COLO829 (cell line): ENCODE measurements at regions not wholly inside any gene's neighbourhood (a gene's known extent, or its start where the extent isn't known, plus 50 kb on each side); places are given as distances from the start of the nearest gene placed in this dataset.

Source experiments
- DNase-seq: peaks from one replicate; pipeline ENCODE4 v3.0.0; 2012; ENCODE audit warnings: low spot score

DNA sequence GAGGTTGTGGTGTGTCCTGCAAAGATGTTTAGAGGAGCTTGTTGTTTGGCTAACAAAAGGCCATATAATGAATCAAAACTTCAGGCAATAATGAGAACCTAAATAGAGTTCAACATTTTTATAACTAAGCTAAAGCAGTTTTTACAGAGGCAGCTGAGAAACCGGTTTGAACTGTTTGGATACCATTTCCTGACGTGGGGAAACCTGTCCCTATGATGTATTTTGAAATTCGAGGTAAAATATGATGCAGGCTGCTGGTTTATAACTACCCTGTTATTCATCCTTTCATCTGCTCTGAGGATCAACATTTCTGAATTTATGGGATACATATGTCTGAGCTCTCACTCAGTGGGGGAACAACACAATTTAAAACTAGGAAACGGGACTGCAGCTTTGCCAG lies 289.5 kb upstream of the IRX2 start:
- no peak for DNase-seq

DNA sequence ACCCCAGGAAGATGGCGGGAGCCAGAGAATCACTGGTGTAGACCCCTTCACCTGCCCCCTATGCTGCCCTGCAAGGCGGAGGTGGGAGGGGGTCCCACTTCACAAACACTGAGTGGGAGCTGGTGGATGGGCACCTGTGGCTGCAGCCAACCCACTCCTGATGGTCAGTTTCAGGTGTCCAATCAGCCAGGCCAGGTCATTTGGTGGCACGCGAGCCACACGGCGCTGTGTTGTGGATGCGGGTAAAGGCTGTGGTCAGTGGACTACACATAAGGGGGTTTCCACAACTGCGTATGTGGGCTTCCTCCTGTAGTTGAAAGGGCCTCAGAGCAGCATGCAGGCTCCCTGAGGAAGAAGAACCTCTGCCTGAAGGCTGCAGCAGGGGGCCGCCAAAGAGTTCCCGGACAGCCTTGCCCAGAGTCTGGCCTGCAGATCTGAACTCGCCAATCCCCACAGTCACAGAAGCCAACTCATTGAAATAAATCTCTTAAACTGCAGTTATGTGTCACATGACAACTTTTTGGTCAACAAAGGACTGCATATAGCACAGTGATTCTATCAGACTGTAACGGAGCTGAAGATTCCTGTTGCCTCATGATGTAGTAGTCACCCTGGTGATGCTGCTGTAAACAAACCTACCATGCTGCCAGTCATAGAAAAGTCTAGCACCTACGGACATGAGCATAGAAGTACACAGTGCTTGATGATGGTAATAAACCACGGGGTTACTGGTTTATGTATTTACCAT lies 284.7 kb upstream of the IRX2 start:
- DNase-seq: no peak

DNA sequence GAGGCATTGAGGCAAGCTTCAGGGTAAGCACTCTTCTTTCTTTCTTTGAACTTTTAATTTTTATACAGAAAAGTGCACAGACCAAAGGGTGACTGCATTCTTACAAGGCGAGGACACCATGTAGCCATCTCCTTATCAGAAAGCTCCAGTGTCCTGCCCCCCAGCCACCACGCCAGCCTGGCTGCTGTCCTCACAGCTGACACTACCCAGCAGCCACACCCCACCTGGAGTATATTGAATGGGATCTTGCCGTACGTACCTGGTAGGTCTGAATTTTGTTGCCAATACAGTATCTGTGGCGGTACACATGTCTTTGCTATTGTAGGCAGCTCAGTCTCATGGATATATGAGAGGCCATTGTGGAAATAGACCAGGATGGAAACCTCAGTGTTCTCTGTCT lies 284.0 kb upstream of the IRX2 start:
- no peak for DNase-seq

DNA sequence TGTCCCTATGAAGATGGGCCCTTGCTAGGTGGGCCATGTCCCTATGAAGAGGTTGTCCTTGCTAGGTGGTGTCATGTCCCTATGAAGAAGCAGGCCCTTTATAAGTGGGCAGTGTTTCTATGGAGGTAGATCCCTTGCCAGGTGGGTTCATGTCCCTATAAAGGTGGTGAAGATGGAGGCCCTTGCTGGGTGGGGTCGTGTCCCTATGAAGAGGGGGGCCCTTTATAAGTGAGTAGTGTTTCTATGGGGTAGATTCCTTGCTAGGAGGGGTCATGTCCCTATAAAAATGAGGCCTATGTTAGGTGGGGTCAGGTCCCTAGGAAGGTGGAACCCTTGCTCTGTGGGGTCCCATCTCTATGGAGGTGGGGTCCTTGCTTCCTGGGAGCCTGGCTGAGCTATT lies 283.4 kb upstream of the IRX2 start:
- no peak for DNase-seq

DNA sequence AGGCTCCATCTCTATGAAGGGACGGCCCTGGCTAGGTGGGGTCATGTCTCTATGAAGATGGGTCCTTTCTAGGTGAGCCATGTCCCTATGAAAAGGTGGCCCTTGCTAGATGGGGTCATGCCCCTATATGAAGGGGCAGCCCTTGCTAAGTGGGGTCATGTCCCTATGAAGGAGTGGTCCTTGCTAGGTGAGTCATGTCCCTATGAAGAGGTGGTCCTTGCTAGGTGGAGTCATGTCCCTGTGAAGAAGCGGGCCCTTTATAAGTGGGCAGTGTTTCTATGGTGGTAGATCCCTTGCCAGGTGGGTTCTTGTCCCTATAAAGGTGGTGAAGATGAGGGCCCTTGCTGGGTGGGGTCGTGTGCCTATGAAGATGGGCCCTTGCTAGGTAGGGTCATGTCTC lies 283.0 kb upstream of the IRX2 start:
- no peak for DNase-seq

DNA sequence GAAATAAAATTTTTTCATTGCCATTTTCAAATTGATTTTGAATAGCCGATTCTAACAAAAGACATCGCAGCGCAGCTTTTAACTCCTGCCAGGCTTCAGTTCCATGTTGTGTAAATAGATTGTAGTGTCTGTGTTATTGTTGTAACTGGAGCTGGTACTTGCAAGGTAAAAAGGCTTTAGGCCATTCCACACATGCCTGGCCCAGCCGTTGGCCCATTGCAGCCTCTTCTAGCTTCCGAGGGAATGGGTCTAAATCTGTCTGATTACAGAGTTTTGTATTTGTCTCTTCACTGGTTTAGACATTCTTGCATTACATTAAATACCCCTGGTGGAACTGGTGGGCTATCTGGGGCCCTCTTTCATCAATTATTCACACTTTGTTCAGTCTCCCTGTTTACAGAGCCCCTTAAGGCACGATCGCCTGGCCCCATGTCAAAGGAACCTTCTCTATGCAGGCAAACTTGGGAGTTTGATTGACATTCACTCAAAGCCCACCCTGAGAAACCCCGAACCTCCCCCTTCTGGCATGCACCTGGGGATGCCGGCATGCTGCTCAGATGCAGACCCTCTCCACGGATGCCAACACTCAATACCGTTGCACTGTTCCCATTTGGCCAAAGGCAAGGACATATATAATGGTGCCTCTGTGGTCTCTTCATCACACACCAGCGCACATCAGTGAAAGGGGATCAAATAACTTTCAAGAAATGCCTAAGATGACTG lies 281.7 kb upstream of the IRX2 start:
- DNase-seq: no peak

DNA sequence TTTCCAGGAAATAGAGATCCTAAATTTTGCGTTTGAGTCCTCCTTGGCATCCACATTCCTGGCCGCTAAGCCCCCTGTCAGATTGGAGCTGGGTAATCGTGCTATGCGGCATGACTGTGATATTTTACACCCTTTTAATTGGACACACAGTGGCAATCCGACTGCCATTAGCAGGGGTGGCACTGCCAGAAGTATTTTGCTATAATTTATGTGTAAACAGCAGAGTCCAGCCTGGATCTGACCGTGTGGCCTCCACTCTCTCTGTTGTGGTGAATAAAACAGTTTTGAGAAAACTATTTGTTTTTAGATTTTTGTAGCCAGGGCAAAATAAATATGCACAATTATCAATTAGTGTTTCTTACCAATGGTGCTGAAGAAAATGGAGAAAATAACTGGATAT lies 281.0 kb upstream of the IRX2 start:
- DNase-seq: no peak

DNA sequence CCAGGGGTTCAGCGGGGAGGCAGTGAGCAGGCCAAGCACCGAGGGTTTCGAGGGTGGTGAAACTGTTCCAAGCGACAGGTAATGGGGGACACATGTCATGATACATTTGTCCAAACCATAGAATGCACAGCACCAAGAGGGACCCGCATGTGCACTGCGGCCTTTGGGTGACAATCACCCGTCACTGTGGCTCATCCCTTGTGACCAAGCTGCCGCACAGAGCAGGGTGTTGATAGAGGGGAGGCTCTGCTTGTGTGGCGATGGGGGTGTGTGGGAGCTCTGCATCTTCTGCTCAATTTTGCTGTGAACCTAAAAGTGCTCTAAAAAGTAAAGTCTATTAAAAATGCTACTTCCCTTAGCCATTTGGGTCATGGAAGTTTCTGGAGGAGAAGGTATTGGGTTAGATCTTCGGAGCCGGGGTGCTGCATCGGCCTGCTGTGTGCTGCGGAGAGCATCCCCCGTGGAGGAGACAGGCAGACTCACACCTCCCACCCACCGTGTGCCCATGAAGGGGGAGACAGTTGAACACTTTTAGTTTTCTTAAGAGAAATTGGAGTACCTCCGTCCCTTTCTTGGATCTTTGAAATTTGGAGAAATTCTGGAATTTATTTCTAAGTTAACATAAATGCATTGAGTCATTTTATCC lies 280.4 kb upstream of the IRX2 start:
- no peak for DNase-seq

DNA sequence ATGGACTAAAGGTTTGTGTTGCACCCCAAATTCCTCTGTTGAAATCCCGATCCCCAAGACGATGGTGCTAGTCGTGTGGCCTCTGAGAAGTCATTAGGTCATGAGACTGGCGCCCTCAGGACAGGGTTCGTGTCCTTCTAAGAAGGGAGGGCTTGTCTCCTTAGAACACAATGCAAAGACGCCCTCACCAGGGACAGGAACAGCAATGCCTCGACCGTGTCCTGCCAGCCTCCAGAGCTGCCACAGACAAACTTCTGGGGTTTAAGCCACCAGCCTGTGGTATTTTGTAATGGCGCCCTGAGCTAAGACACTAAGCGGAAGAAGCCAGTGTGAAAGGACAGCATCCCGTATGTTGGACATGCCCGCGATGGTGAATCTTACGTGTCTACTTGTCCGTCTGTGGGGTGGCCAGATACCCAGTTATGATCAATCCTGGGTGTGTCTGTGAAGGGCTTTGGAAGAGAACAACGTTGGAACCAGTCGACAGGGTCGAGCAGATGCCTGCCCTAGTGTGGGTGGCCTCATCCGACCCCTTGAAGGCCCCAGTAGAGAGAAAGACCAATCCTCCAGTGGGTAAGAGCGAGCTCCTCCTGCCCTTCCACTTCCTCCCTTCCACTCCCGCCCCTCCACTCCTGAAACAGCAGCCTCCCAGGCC lies 279.2 kb upstream of the IRX2 start:
- DNase-seq: no peak

DNA sequence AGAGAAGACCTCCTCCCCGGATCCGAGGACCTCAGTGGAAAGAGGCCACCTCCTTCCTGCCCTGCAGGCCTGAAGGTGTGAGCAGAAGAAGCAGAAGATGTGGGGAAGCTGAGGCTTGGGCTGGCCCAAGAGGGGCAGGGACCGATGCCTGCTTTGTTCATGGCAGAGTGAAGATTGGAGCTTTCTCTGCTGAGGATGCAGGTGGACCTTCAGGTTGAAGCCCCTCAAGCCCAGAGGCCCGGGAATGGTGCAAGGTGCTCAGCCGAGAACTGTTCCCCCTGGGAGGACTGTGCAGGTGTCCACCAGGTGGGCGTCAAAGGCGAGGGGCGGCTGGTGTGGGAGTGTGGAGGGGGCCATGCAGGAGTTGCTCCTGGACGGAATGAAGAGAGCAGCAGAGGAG lies 277.9 kb upstream of the IRX2 start:
- DNase-seq: no peak

DNA sequence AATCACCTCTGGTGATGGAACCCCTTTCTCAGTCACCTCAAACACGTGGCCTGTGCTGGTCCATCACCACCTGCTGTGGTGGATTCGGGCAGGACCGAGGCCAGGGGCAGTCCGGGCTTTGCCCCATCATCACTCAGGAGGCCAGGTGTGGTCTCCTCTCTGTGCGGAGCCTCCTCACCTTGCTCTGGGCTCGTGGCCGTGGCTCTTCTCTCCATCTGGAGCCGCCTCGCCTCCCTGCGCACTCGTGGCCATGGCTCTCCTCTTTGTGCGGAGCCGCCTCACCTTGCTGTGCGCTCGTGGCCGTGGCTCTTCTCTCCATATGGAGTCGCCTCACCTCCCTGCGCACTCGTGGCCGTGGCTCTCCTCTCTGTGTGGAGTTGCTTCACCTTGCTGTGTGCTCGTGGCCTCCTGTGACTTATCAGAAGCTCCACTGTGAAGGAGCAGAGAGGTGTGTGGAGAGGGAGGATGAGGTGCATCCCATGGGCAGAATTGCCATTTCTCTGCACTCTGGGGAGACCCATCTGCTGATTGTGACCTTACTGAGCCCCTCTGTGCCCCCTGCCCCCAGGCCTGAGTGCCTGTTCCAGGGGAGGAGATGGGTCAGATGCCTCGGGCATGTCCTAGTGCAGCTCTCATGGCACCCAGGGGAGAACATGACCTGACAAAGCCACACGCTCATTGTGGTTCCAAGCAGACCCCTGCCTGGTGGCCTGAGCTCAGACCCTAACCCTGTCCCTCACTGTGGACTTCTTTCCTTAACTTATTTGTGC lies 276.6 kb upstream of the IRX2 start:
- DNase-seq: no peak

DNA sequence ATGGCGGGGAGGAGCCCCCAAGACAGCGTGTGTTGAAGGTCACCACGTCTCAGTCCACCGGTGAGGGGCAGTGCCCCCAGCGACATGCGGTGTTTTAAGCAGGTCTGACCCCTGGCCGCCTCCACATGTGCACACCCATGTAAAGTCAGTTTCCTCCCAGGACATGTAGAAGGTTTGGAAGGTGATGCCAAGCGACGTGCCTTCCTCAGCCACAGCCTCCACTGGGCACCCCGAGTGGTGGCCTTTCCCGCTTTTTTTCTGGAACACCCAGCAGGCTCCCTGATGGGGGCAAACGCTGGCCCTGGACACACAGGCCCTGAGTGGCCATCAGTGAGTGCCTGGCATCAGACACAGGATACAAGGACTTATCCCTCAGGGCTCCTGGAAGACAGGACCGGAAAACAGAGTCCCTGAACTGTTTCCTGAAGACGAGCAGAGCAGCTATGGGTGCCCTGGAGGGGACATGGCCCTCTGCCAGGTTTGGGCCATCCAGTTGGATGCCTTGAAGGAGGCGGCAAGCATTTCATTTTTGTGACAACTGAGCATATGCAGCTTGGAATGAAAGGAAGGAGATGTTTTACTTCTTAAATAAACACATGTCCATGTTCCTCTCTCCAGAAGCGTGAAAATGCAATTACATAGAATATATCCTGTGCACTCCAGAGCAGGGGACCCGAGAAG lies 275.8 kb upstream of the IRX2 start:
- no peak for DNase-seq

DNA sequence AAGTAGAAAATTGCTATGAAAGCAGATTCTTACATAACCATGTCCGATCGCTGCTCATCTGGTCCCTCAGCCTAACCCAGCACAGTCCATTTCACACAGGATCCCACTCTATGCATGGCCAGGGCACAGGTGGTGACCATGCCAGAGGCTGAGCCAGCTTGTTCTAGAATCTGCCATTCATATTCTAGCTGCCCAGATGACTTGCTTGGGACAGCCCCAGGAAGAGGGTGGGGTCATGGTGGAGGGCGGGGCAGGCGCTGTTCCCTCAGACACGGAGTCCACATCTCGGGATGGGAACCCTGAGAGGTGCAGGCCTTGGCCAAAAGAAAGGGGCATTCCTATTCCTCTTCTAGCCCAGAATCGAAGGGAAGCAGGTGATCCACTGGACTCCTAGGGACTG lies 275.2 kb upstream of the IRX2 start:
- DNase-seq: no peak

DNA sequence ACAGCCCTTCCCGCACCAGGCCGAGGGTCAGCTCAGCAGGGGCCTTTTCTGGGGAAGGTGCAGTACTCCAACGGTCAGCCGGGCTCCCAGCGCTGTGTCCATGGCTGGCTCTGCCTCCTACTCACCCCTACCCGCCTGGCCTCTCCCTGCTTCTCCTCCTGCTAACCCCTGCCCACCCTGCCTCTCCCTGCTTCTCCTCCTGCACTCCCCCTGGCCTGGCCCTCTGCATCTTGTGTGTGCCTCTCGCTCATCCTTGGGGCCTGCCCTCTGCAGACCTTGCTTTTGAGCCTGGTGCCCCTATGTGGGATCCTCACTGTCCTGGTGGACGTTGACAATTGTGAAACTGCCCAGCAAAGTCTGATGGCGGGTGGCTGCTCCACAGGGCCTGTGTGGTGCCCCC lies 274.6 kb upstream of the IRX2 start:
- no peak for DNase-seq

DNA sequence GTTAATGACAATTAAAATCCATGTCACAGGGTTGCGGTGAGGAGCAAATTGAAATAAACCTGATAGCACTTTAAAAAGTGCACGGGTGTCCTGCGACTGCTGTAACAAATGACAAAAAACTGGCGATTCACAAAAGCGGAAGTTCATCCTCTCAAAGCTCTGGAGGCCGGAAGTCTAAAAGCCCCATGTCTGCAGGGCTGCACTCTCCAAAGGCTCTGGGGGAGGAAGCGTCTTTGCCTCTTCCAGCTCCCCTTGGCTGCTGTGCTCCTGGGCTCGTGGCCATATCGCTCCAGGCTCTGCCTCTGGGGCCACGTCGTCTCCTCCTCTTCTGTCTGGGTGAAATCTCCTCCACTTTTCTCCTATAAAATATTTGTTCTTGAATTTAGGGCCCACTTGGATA lies 273.9 kb upstream of the IRX2 start:
- no peak for DNase-seq

DNA sequence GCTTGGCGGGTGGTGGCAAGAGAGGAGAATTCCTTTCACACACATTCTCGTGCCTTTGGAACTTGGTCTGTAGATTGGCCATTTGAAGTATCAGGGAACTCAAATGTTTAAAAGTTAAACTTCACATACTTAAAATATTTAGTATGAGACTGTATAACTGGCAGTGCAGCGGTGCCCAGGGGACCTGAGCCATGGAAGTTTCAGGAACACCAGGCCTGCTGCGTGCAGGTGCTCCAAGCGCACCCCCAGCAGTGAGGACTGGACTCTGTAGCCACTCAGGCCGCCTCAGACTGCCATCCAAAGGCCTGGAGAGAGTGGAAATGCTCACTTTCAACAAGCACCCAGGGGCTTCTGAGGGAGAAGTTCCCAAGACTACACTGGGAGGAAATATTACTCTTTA lies 273.5 kb upstream of the IRX2 start:
- DNase-seq: no peak

DNA sequence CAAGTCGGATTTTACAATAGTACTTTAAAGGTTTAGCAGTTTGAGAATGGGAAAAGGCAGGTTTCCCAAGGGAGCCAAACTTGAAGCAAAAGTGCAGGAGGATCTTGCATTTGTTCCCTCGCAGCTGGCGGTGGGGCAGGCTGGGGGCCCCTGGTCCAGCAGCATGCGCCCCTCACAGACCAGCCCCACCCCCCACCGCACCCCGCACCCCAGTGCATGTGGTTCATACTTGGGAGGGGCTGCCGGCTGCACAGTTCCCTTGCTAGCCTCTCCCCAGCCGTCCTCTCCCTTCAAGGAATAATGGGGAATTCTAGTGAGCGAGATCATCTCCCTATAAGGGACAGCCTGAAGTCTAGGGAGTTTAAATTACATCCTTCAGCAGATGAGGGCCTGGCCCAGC lies 273.1 kb upstream of the IRX2 start:
- no peak for DNase-seq

DNA sequence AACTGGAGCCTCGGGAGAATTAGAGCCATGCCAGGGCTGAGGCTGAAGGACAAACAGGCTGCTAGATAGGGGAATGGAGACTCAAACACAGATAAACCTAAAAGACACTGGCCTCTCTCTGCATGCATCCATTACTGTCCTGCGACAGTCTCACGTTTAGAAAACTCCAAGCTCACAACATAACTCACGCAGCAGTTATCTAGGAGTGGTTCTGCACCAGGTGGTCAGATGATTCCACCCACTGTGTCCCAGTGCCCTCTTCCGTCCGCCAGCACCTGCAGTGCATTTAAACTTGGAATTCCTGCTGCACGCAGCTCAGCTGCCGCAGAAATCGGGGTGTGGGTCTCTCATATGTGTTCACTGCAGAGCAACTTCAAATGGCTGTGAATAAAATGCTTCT lies 272.6 kb upstream of the IRX2 start:
- no peak for DNase-seq

DNA sequence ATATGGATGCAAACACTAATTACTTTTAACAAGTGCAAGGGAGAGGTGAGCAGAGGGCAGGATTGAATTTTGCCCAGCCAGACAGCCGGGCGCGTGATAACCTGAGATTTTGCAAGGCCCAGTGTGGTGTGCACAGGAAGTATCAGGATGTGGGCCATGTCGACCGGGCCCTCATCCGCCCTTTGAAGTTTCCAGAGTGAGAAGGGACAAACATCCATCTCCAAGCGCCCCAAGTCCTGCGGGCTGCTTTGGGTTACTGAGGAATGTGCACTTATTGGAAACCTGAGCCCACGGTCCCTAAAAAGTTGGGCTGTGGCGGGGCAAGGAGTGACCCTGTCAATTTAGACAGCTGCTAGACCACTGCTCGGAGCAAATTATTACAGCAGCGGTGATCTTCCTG lies 272.2 kb upstream of the IRX2 start:
- DNase-seq: no peak

DNA sequence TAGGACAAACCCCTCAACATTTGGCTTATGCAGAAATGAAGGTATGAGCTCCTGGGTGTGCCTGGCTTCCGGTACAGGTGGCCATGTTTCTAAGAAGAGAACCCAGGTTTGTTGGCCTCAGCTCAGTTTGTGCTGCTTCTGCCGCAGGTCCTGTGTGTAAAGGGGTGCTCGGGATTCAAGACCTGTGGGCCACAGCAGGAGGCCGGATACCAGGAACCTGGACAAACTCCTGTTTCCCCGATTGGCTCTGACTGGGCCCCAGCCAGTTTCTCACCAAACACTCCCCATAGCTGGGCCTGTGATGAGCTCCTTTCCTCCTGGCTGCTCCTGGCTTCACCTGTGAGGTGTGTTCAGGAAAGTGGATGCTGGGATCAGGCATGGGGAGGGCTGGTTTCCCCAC lies 271.2 kb upstream of the IRX2 start:
- no peak for DNase-seq

DNA sequence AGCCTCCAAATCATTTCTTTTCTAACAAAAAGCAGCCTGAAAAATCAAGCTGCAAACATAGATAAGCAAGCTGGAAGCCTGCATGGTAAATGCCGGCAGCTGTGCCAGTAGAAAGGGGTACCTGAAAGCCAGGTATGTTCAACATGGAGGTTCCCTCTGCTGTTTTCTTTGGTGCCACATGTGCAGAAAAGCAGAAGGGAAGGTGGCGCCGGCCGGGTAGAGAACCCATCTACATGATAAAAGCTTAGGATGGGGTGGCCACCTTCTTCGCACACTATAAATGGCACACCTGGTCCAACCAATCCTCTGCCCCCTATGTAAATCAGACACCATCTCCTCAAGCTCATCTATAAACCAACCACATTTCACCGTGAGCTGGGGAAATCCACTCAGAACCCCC lies 268.9 kb upstream of the IRX2 start:
- DNase-seq: no peak

DNA sequence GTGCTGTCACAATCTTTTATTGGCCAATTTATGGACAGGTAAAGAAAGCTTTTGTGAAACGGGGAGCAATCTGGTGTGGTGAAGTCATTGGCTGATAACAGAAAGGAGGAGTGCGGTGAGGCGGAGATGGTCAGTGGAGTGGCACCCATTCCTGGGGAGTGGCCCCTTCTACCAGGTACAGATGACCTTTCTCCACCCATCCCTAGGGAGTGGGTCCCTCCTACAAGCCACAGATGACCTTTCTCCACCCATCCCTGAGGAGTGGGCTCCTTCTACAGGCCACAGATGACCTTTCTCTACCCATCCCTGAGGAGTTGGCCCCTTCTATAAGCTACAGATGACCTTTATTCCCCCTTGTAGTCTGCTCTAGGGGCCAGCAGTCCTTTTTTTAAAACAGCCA lies 267.6 kb upstream of the IRX2 start:
- DNase-seq: no peak
